Activated CD4-positive, alpha-beta T cell treated with anti-CD3 and anti-CD28 coated beads, Interleukin-2, amount 50 U/mL, for 48 hours (primary cell): ENCODE measurements at regions not wholly inside any gene's neighbourhood (a gene's known extent, or its start where the extent isn't known, plus 50 kb on each side); places are given as distances from the start of the nearest gene placed in this dataset.
"Not testable (repeated sequence)": the region's sequence is repeated elsewhere in the genome, so short reads cannot be mapped to it uniquely, and the experiment has no call there.

Source experiments
- DNase-seq, 2 experiments: peaks; one replicate each; pipeline ENCODE4 v3.0.0-alpha.2; 2020

- no peak for DNase-seq
These were observed 58.2 kb downstream of the RPRM start for GRCh38 chr2:153420394-153420793.

- DNase-seq: no peak
These were observed 61.5 kb downstream of the RPRM start for GRCh38 chr2:153417077-153417476.

DNA sequence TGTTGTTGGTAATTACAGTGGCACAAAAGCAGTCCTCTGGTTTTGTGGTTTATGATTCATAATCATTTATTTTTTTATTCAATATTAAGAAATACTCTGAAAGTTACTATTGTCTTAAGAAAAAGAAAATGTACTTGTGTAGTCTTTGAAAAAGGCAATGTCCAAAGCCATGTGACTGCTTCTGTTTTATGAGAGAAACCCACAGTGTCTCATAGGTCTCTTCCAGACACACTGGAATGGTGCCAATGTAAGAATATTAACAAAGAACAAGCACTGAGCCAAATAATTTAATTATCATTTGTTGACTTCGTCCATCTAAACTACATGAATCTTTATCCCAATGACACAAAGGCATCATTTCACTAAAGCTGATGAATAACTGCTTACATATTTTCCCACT lies 62.5 kb downstream of the RPRM start:
- no peak for DNase-seq

- no peak for DNase-seq
These were observed 69.7 kb downstream of the RPRM start for GRCh38 chr2:153408710-153409385.

- DNase-seq: no peak
These were observed 73.4 kb downstream of the RPRM start for GRCh38 chr2:153405196-153405595.

DNA sequence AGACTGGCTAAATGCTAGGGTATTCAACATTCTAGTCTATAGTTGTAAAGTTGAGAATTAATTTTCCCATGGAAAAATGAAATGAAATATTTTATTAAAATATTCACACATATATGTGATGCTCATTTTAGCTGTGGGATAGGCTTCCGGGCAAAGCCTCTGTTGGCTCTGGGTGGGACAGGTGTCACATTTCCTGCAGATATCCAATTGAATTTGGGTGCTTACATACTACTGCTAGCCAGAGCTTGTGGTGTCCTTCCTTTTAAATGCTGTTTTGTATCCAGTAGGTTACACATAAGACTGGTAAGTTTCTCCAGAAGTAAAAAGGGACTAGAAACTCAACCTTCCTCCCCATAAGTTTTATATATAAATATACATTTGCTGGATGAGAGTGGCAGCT lies 73.8 kb downstream of the RPRM start:
- DNase-seq: no peak

DNA sequence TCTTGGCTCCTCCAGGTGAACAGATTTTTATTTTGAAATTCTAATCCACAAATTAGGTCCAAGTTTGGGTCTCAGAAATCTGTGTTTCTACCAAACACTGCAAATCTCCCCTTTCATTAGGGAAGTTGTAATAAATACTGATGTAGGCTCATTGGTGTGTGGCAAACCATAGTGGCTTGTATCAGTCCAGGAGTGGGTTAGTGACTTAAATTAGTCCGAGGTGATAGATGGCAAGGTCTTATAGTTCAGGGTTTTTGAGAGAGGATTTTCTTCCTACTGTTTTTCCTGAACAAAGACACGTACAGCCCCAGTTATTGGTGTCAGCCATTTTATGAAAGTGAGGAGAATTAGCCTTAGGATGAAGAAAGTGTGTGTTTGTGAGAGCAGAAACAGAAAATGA lies 74.6 kb downstream of the RPRM start:
- DNase-seq: no peak

GRCh38 chr2:153403352-153403751 lies 75.2 kb downstream of the RPRM start:
- DNase-seq: not testable (repeated sequence)

DNA sequence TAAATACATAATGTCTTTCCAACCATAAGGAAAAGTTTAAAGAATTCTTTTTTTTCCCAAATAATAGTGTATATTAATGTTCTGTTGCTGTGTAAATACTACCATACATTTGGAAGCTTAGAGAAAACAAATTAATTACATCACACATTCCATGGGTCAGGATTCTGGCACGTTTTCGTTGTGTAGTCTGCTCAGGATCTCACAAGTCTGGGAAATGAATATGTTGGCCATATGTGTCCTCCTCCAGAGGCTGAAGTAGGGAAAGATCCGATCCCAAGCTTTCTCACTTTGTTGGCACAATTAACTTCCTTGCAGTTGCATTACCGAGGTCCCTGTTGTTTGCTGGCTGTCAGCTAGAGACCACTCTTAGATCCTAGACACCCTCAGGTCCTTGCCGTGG lies 83.9 kb downstream of the RPRM start:
- no peak for DNase-seq

- DNase-seq: no peak
These were observed 84.3 kb downstream of the RPRM start for GRCh38 chr2:153394247-153394646.

- DNase-seq: no peak
These were observed 85.0 kb downstream of the RPRM start for GRCh38 chr2:153393518-153393917.

DNA sequence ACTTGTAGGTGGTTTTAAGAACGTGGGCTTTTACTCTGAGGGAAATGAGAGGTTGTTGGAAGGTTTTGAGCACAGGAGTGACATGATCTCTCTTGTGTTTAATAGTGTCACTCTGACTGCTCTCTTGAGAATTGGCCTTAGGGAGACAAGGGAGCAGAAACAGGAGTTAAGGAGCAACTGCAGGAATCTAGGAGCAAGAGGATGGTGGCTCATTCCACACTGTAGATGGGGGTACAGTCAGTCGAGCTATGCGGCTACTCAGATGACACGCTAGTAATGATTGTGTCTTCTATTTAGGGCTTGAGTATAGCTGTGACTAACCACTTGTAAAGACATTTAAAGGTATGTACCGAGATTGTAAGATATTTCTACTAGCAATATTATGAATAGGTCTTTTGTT lies 87.4 kb downstream of the RPRM start:
- no peak for DNase-seq

- no peak for DNase-seq
These were observed 90.3 kb downstream of the RPRM start for GRCh38 chr2:153388246-153388645.

- DNase-seq: no peak
These were observed 91.4 kb downstream of the RPRM start for GRCh38 chr2:153387203-153387602.

- DNase-seq: no peak
These were observed 92.1 kb downstream of the RPRM start for GRCh38 chr2:153386481-153386897.

DNA sequence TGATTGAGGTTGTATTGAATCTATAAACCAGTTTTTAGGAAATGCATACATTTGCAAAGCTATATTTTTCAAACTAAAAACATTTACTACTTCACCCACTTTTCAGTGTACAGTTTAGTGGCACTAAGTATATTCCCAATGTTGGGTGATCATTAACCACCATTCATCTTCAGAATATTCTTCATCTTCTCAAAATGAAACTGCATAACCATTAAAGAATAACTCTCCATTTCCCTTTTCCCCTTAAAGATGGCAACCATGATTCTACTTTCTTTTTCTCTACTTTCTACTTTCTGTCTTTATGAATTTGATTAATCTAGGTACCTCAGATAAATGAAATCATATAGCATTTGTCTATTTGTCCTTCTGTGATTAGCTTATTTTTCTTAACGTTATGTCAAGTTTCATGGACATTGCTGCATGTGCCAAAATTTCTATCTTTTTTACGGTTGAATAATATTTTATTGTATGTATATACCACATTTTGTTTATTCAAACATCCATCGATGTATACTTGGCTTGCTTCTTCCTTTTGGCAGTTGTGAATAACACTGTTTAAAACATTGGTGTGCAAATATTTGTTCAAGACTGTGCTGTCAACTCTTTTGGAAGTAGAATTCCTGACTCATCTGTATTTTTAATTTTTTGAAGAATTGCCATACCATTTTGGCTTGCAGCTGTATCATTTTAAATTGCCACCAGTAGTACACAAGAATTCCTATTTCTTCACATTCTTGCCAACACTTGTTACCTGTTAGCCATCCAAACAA lies 104.9 kb downstream of the RPRM start:
- no peak for DNase-seq

GRCh38 chr2:153360239-153360638 lies 118.3 kb downstream of the RPRM start:
- DNase-seq: no peak

DNA sequence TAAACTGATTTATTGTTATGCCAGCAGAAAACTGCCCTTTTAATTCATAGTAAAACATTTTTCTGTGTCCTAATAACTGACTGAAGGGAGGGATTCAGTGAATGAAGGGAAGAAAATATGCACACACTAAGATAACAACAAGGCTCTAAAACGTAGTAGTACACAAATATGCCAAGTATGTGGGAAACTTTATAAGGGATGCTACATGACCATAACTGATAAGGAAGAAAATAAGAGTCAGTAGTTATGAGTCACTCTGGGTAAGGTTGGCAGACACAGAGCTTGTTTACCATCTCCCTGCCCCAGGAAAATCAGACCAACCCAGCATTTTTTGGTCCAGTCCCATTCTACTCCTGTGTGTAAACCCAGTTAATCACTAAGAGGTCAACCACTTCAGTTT lies 124.2 kb downstream of the RPRM start:
- no peak for DNase-seq

DNA sequence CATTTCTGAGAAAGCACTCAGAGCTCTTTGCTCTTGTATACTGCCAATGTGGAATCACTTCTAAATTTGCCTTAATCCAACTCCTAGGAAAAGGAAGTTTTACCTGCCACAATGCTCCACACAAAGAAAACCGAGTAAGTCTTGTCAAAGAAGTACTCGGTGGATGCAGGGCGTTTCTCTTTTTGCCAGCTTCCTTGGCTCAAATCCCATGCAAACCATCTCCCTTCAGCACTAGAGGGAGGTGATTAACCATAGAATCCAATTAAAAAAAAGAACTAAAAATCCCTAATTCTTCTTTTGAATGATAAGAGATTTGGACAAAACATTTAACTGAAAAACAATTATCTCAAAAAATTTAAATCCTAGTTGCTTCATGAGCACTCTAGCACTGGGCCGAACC lies 129.0 kb downstream of the RPRM start:
- DNase-seq: no peak

- no peak for DNase-seq
These were observed 130.6 kb downstream of the RPRM start for GRCh38 chr2:153347818-153348495.

- no peak for DNase-seq
These were observed 157.7 kb downstream of the RPRM start for GRCh38 chr2:153320879-153321278.

- DNase-seq: no peak
These were observed 167.1 kb downstream of the RPRM start for GRCh38 chr2:153311432-153311831.

GRCh38 chr2:153308466-153308865 lies 170.1 kb downstream of the RPRM start:
- no peak for DNase-seq

- no peak for DNase-seq
These were observed 171.3 kb downstream of the RPRM start for GRCh38 chr2:153307223-153307622.
